IMR-90 (cell line): ENCODE measurements at regions not wholly inside any gene's neighbourhood (a gene's known extent, or its start where the extent isn't known, plus 50 kb on each side); places are given as distances from the start of the nearest gene placed in this dataset.

Experiments
- ATAC-seq: fragments of 200-7000 bp; cut with Tn5 transposase; 2 replicates; pipeline ENCODE4 v1.9.1; 2020; ENCODE audit warnings: low read depth, mild to moderate bottlenecking, moderate library complexity
- BruUV-seq: library from RNA; stranded (reverse); fragments of 400-500 nt; replicated peaks from 2 replicates; lab custom pipeline; 2021; lab: Mats Ljungman, UMichigan
- CTCF ChIA-PET: fragments of 300-600 bp; formaldehyde crosslinking; extraction: SDS; loops from one replicate; lab custom pipeline; 2021; ENCODE audit warnings: antibody characterized with exemption; lab: Yijun Ruan, JAX
- POLR2A ChIA-PET: fragments of 300-600 bp; sonication (Branson Sonifier 250); formaldehyde crosslinking; loops from one replicate; lab custom pipeline; 2022; ENCODE audit warnings: antibody characterized with exemption; ENCODE audit not compliant: unreplicated experiment; lab: Charles Lee
- DNase-seq: peaks from one replicate; pipeline ENCODE4 v3.0.0; 2013
- H2AFZ ChIP-seq: replicated peaks from 2 replicates; pipeline ENCODE3; 2013; ENCODE audit warnings: low read length, mild to moderate bottlenecking; ENCODE audit not compliant: poor library complexity
- H2AK5ac ChIP-seq: 2 replicates; pipeline ENCODE4 v1.6.1; 2013; ENCODE audit warnings: low read depth, low read length, inconsistent platforms
- H2AK9ac ChIP-seq: replicated peaks from 2 replicates; pipeline ENCODE3; 2013; ENCODE audit warnings: mild to moderate bottlenecking, low read depth, low read length, moderate library complexity; ENCODE audit not compliant: poor library complexity
- H2BK120ac ChIP-seq: 2 replicates; pipeline ENCODE4 v1.6.1; 2013; ENCODE audit warnings: low read depth, low read length, inconsistent platforms
- H2BK15ac ChIP-seq: 3 replicates; pipeline ENCODE4 v1.6.1; 2013; ENCODE audit warnings: low read depth, low read length, inconsistent platforms
- H2BK20ac ChIP-seq: 2 replicates; pipeline ENCODE4 v1.6.1; 2013; ENCODE audit warnings: low read depth, mild to moderate bottlenecking, inconsistent platforms, low read length, moderate library complexity
- H2BK5ac ChIP-seq: 2 replicates; pipeline ENCODE4 v1.6.1; 2013; ENCODE audit warnings: mild to moderate bottlenecking, low read depth, low read length, inconsistent platforms; ENCODE audit not compliant: poor library complexity, severe bottlenecking
- H3K14ac ChIP-seq: replicated peaks from 2 replicates; pipeline ENCODE4 v1.6.1; 2013; ENCODE audit warnings: low read depth, low read length, inconsistent platforms
- H3K18ac ChIP-seq: 2 replicates; pipeline ENCODE4 v1.6.1; 2013; ENCODE audit warnings: low read depth, low read length, control low read depth
- H3K23ac ChIP-seq: 2 replicates; pipeline ENCODE4 v1.6.1; 2013; ENCODE audit warnings: low read depth, low read length, inconsistent platforms
- H3K27ac ChIP-seq: 2 replicates; pipeline ENCODE4 v1.5.1; 2013; ENCODE audit warnings: mild to moderate bottlenecking, control low read depth, low read length; ENCODE audit not compliant: insufficient read depth
- H3K27me3 ChIP-seq: 2 replicates; pipeline ENCODE4 v1.6.1; 2013; ENCODE audit warnings: low read length; ENCODE audit not compliant: control insufficient read depth, insufficient read depth
- H3K36me3 ChIP-seq: 2 replicates; pipeline ENCODE4 v1.6.1; 2013; ENCODE audit warnings: low read length, mixed read lengths; ENCODE audit not compliant: control insufficient read depth, insufficient read depth
- H3K4ac ChIP-seq: 2 replicates; pipeline ENCODE4 v1.6.1; 2013; ENCODE audit warnings: low read depth, low read length, inconsistent platforms
- H3K4me1 ChIP-seq: 2 replicates; pipeline ENCODE4 v1.6.1; 2013; ENCODE audit warnings: low read length, mixed read lengths; ENCODE audit not compliant: control insufficient read depth, insufficient read depth
- H3K4me2 ChIP-seq: 2 replicates; pipeline ENCODE4 v1.6.1; 2013; ENCODE audit warnings: low read depth, mild to moderate bottlenecking, control low read depth, low read length, moderate library complexity
- H3K4me3 ChIP-seq: 2 replicates; pipeline ENCODE4 v1.5.1; 2013; ENCODE audit warnings: low read depth, mild to moderate bottlenecking, control low read depth, low read length, moderate library complexity; ENCODE audit not compliant: insufficient read depth
- H3K56ac ChIP-seq: 2 replicates; pipeline ENCODE4 v1.6.1; 2013; ENCODE audit warnings: low read length, inconsistent platforms; ENCODE audit not compliant: insufficient read depth; ENCODE audit errors: extremely low read depth
- H3K79me1 ChIP-seq, 2 experiments: 2 replicates each; pipeline ENCODE4 v1.6.1; 2013; ENCODE audit warnings: low read length in 2 of 2, inconsistent platforms in 1 of 2, low read depth in 1 of 2
- H3K9ac ChIP-seq: 2 replicates; pipeline ENCODE4 v1.6.1; 2013; ENCODE audit warnings: low read depth, low read length, control low read depth
- H3K9me1 ChIP-seq: 2 replicates; pipeline ENCODE4 v1.6.1; 2013; ENCODE audit warnings: low read length, inconsistent platforms; ENCODE audit not compliant: insufficient read depth
- H3K9me3 ChIP-seq: 2 replicates; pipeline ENCODE4 v1.6.1; 2013; ENCODE audit warnings: low read length; ENCODE audit not compliant: control insufficient read depth, insufficient read depth
- H4K20me1 ChIP-seq: 2 replicates; pipeline ENCODE4 v1.6.1; 2013; ENCODE audit warnings: low read length, inconsistent platforms; ENCODE audit not compliant: insufficient read depth
- H4K5ac ChIP-seq: 2 replicates; pipeline ENCODE4 v1.6.1; 2013; ENCODE audit warnings: mild to moderate bottlenecking, low read depth, low read length, control low read depth
- H4K8ac ChIP-seq, 2 experiments: 2 replicates each; pipeline ENCODE4 v1.6.1; 2013; ENCODE audit warnings: low read depth in 2 of 2, low read length in 2 of 2, control low read depth in 1 of 2, inconsistent platforms in 1 of 2
- H4K91ac ChIP-seq: 2 replicates; pipeline ENCODE4 v1.6.1; 2013; ENCODE audit warnings: low read depth, low read length, inconsistent platforms; ENCODE audit not compliant: insufficient read depth
- BHLHE40 ChIP-seq: fragments of 150-350 bp; IDR thresholded peaks from 2 replicates; pipeline ENCODE4 v1.6.1; 2016; ENCODE audit warnings: mild to moderate bottlenecking, low read depth, low read length
- CEBPB ChIP-seq: IDR thresholded peaks from 2 replicates; pipeline ENCODE4 v1.6.1; 2012; ENCODE audit warnings: low read depth, low read length, improper control_type of control experiment
- CHD1 ChIP-seq: IDR thresholded peaks from 2 replicates; pipeline ENCODE4 v1.6.1; 2012; ENCODE audit warnings: low read depth, low read length, improper control_type of control experiment
- FOS ChIP-seq: fragments of 150-350 bp; IDR thresholded peaks from 2 replicates; pipeline ENCODE4 v1.6.1; 2016; ENCODE audit warnings: low read depth, low read length
- MAFK ChIP-seq: IDR thresholded peaks from 2 replicates; pipeline ENCODE4 v1.6.1; 2012; ENCODE audit warnings: low read depth, low read length, improper control_type of control experiment
- MAZ ChIP-seq: IDR thresholded peaks from 2 replicates; pipeline ENCODE4 v1.6.1; 2012; ENCODE audit warnings: low read depth, mild to moderate bottlenecking, low read length, improper control_type of control experiment, moderate library complexity, borderline replicate concordance
- MXI1 ChIP-seq: IDR thresholded peaks from 2 replicates; pipeline ENCODE4 v1.6.1; 2012; ENCODE audit warnings: low read depth, mild to moderate bottlenecking, low read length, moderate library complexity, borderline replicate concordance
- NFE2L2 ChIP-seq: fragments of 150-350 bp; IDR thresholded peaks from 2 replicates; pipeline ENCODE4 v1.6.1; 2016; ENCODE audit warnings: low read depth, mild to moderate bottlenecking, low read length
- POLR2A ChIP-seq: IDR thresholded peaks from 2 replicates; pipeline ENCODE4 v1.6.1; 2012; ENCODE audit warnings: mild to moderate bottlenecking, low read depth, low read length
- RAD21 ChIP-seq: IDR thresholded peaks from 2 replicates; pipeline ENCODE4 v1.6.1; 2012; ENCODE audit warnings: low read length, improper control_type of control experiment
- RCOR1 ChIP-seq: IDR thresholded peaks from 2 replicates; pipeline ENCODE4 v1.6.1; 2012; ENCODE audit warnings: mild to moderate bottlenecking, low read length, improper control_type of control experiment; ENCODE audit not compliant: insufficient replicate concordance
- RFX5 ChIP-seq: IDR thresholded peaks from 2 replicates; pipeline ENCODE4 v1.8.0; 2012; ENCODE audit warnings: low read depth, mild to moderate bottlenecking, low read length, moderate library complexity
- SMC3 ChIP-seq: fragments of 150-350 bp; IDR thresholded peaks from 2 replicates; pipeline ENCODE4 v1.6.1; 2016; ENCODE audit warnings: low read depth, mild to moderate bottlenecking, antibody characterized with exemption, low read length, moderate library complexity
- WGBS, 2 experiments: methylation state at CpG; one replicate each; pipeline versions ENCODE4 v1.1.5 to v1.1.7; 2013; ENCODE audit warnings: missing lambda C conversion rate in 2 of 2; ENCODE audit not compliant: insufficient read length in 1 of 2; ENCODE audit errors: extremely low coverage in 2 of 2; 5-methylcytosine and 5-hydroxymethylcytosine counted together
- dilution Hi-C: fragments of 300-500 bp; cut with HindIII; formaldehyde crosslinking; loops from one replicate; pipeline ENCODE4 v1.14.3; 2018; ENCODE audit warnings: low sequenced_read_pairs; ENCODE audit not compliant: unreplicated experiment
- in situ Hi-C: fragments of 300-500 bp; cut with MboI; formaldehyde crosslinking; loops from 3 replicates; pipeline ENCODE4 v1.14.3; 2019; ENCODE audit warnings: low sequenced_read_pairs, inconsistent platforms, mixed read lengths
- intact Hi-C: fragments of 100-400 bp; cut with micrococcal nuclease; formaldehyde crosslinking; loops from 2 replicates; pipeline ENCODE4 v1.10.0; 2022
- TF ChIP-seq, protein P1 (sequence below): fragments of 150-350 bp; IDR thresholded peaks from 2 replicates; pipeline ENCODE4 v1.6.1; 2016; ENCODE audit warnings: low read depth, mild to moderate bottlenecking, low read length, moderate library complexity, borderline replicate concordance
- TF ChIP-seq, protein P2 (sequence below): fragments of 150-350 bp; IDR thresholded peaks from 2 replicates; pipeline ENCODE4 v1.6.1; 2017; ENCODE audit warnings: mild to moderate bottlenecking, antibody characterized with exemption, low read length, low read depth
- TF ChIP-seq, protein P3 (sequence below): conservative IDR thresholded peaks from 2 replicates; pipeline ENCODE4 v1.5.1; 2012; ENCODE audit warnings: mild to moderate bottlenecking, low read depth, low read length, improper control_type of control experiment

DNA sequence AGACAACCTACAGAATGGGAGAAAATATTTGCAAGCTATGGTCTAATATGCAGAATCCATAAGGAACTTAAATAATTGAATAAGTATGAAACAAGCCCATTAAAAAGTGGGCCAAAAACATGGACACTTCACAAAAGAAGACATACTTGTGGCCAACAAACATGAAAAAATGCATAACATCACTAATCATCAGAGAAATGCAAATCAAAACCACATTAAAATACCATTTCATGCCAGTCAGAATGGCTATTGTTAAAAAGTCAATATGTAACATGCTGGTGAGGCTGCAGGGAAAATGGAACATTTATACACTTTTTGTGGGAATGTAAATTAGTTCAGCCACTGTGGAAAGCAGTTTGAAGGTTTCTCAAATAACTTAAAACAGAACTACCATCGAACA, 945.4 kb upstream of the FLRT2 start:
- Histone ChIP-seq H2BK20ac (no peak overlapping the region), H3K4me3 (no peak overlapping the region), H3K56ac (no peak overlapping the region), H3K79me1 (no peaks in the 10 kb centered on the region), H4K8ac (no peak overlapping the region), H4K5ac (no peak overlapping the region), H2BK120ac (no peak overlapping the region), H3K4me1 (no peaks in the 10 kb centered on the region), H3K9me1 (no peaks in the 10 kb centered on the region), H2BK5ac (no peak overlapping the region), H3K36me3 (no peaks in the 10 kb centered on the region), H2AK9ac (no peak overlapping the region), H3K27ac (no peak overlapping the region), H2AFZ (no peak overlapping the region), H3K9ac (no peak overlapping the region), H4K91ac (no peak overlapping the region), H3K9me3 (no peaks in the 10 kb centered on the region), H2AK5ac (no peak overlapping the region), H3K23ac (no peak overlapping the region), H3K14ac (no peak overlapping the region), H3K18ac (no peak overlapping the region), H3K27me3 (no peaks in the 10 kb centered on the region), H2BK15ac (no peak overlapping the region), H3K4me2 (no peak overlapping the region), H4K20me1 (no peaks in the 10 kb centered on the region), H3K4ac (no peak overlapping the region)
- in situ Hi-C loops, result no loop called here
- dilution Hi-C loops, result no loop called here
- DNase-seq (no peak), ATAC-seq (no peak)
- BruUV-seq, result no TSS peak
- no CpG with 5 or more reads among the region's 1 CpG for WGBS, 2 experiments
- CTCF ChIA-PET, result no interaction called here
- no peak for TF ChIP-seq MXI1
- TF ChIP-seq CHD1, result no peak
- TF ChIP-seq CEBPB, result no peak
- TF ChIP-seq, protein P1, sequence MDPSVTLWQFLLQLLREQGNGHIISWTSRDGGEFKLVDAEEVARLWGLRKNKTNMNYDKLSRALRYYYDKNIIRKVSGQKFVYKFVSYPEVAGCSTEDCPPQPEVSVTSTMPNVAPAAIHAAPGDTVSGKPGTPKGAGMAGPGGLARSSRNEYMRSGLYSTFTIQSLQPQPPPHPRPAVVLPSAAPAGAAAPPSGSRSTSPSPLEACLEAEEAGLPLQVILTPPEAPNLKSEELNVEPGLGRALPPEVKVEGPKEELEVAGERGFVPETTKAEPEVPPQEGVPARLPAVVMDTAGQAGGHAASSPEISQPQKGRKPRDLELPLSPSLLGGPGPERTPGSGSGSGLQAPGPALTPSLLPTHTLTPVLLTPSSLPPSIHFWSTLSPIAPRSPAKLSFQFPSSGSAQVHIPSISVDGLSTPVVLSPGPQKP, result no peak
- no peak for TF ChIP-seq RFX5
- TF ChIP-seq MAFK, result no peak
- TF ChIP-seq SMC3, result no peak
- no peak for TF ChIP-seq RAD21
- TF ChIP-seq, protein P2, sequence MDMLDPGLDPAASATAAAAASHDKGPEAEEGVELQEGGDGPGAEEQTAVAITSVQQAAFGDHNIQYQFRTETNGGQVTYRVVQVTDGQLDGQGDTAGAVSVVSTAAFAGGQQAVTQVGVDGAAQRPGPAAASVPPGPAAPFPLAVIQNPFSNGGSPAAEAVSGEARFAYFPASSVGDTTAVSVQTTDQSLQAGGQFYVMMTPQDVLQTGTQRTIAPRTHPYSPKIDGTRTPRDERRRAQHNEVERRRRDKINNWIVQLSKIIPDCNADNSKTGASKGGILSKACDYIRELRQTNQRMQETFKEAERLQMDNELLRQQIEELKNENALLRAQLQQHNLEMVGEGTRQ, result no peak
- TF ChIP-seq MAZ, result no peak
- no peak for TF ChIP-seq RCOR1
- TF ChIP-seq, protein P3, sequence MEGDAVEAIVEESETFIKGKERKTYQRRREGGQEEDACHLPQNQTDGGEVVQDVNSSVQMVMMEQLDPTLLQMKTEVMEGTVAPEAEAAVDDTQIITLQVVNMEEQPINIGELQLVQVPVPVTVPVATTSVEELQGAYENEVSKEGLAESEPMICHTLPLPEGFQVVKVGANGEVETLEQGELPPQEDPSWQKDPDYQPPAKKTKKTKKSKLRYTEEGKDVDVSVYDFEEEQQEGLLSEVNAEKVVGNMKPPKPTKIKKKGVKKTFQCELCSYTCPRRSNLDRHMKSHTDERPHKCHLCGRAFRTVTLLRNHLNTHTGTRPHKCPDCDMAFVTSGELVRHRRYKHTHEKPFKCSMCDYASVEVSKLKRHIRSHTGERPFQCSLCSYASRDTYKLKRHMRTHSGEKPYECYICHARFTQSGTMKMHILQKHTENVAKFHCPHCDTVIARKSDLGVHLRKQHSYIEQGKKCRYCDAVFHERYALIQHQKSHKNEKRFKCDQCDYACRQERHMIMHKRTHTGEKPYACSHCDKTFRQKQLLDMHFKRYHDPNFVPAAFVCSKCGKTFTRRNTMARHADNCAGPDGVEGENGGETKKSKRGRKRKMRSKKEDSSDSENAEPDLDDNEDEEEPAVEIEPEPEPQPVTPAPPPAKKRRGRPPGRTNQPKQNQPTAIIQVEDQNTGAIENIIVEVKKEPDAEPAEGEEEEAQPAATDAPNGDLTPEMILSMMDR, result no peak
- no peak for TF ChIP-seq NFE2L2
- TF ChIP-seq FOS, result no peak
- no peak for TF ChIP-seq BHLHE40
- no peak for TF ChIP-seq POLR2A
- POLR2A ChIA-PET, result no interaction called here
- intact Hi-C loops, result no loop called here
